Neural crest cell (in vitro differentiated cells): ENCODE measurements at regions not wholly inside any gene's neighbourhood (a gene's known extent, or its start where the extent isn't known, plus 50 kb on each side); places are given as distances from the start of the nearest gene placed in this dataset.

Experiments
- DNase-seq: peaks from one replicate; pipeline ENCODE4 v3.0.0; 2021; ENCODE audit warnings: low read depth, mixed read lengths, low spot score
- H3K27ac Mint-ChIP-seq: one replicate; pipeline ENCODE4 v1.8.0; 2021; ENCODE audit warnings: mild to moderate bottlenecking, mixed read lengths; ENCODE audit not compliant: unreplicated experiment
- H3K27me3 Mint-ChIP-seq: 2 replicates; pipeline ENCODE4 v1.8.0; 2021; ENCODE audit warnings: low read depth, mild to moderate bottlenecking, mixed read lengths
- H3K36me3 Mint-ChIP-seq: 2 replicates; pipeline ENCODE4 v1.8.0; 2021; ENCODE audit warnings: low read depth, mild to moderate bottlenecking, mixed read lengths
- H3K4me1 Mint-ChIP-seq: 2 replicates; pipeline ENCODE4 v1.8.0; 2021; ENCODE audit warnings: mixed read lengths
- H3K4me3 Mint-ChIP-seq: one replicate; pipeline ENCODE4 v1.8.0; 2021; ENCODE audit warnings: mild to moderate bottlenecking, mixed read lengths
- H3K9me3 Mint-ChIP-seq: 2 replicates; pipeline ENCODE4 v1.8.0; 2021; ENCODE audit warnings: mixed read lengths
- TF ChIP-seq, protein P1 (sequence below): fragments of 200-600 bp; sonication (generic); conservative IDR thresholded peaks from 2 replicates; pipeline ENCODE4 v1.5.0; 2021; ENCODE audit warnings: antibody characterized with exemption, mild to moderate bottlenecking

DNA sequence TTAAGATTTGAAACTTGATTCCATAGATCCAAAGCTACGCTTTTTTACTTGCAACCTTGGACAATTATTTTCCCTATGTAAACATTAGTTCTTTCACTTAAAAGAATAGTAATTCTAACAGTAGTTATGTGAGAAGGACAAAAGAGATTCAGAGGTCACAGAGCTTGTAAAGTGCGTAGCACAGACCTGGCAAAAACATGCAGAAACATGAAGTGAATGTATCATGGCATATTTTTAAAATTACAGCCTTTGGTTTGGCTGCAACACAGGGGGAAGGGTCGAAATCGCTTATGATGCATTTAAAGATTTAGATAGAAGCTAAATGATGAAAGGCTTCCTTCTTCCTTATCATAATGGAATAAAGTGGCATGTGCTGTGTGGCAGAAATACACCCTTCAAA, 1068.8 kb downstream of the ARAP2 start:
- H3K36me3 Mint-ChIP-seq = no peaks in the 10 kb centered on the region
- TF ChIP-seq, protein P1, sequence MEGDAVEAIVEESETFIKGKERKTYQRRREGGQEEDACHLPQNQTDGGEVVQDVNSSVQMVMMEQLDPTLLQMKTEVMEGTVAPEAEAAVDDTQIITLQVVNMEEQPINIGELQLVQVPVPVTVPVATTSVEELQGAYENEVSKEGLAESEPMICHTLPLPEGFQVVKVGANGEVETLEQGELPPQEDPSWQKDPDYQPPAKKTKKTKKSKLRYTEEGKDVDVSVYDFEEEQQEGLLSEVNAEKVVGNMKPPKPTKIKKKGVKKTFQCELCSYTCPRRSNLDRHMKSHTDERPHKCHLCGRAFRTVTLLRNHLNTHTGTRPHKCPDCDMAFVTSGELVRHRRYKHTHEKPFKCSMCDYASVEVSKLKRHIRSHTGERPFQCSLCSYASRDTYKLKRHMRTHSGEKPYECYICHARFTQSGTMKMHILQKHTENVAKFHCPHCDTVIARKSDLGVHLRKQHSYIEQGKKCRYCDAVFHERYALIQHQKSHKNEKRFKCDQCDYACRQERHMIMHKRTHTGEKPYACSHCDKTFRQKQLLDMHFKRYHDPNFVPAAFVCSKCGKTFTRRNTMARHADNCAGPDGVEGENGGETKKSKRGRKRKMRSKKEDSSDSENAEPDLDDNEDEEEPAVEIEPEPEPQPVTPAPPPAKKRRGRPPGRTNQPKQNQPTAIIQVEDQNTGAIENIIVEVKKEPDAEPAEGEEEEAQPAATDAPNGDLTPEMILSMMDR = no peak
- H3K4me3 Mint-ChIP-seq = no peak overlapping the region
- DNase-seq = no peak
- peaks cover 2% of the 10 kb centered on the region for H3K9me3 Mint-ChIP-seq
- no peaks in the 10 kb centered on the region for H3K4me1 Mint-ChIP-seq
- no peak overlapping the region for H3K27ac Mint-ChIP-seq
- no peaks in the 10 kb centered on the region for H3K27me3 Mint-ChIP-seq

DNA sequence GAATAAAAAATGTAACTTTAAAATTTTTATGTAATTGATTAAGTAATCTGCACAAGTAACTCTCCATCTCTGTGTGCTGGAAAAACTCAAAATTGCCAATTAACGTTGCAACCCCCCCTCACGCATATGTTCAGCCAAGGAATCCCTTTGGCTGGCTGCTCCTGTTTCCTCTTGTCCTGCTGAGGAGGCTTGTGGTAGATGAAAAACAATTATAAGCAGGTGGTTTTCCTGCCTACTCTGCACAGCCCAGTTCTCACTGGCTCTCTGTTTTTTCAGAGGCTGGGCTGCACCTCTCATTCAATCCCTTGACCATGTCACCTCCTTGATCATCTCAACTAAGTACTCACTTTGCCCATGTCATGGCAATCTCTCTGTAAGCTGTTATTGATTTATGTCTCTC, 1068.4 kb downstream of the ARAP2 start:
- Mint-ChIP-seq H3K4me3 (no peak overlapping the region), H3K36me3 (no peaks in the 10 kb centered on the region), H3K4me1 (no peaks in the 10 kb centered on the region), H3K27ac (no peak overlapping the region), H3K9me3 (peaks cover under 1% of the 10 kb centered on the region), H3K27me3 (no peaks in the 10 kb centered on the region)
- TF ChIP-seq, protein P1 = no peak
- no peak for DNase-seq

DNA sequence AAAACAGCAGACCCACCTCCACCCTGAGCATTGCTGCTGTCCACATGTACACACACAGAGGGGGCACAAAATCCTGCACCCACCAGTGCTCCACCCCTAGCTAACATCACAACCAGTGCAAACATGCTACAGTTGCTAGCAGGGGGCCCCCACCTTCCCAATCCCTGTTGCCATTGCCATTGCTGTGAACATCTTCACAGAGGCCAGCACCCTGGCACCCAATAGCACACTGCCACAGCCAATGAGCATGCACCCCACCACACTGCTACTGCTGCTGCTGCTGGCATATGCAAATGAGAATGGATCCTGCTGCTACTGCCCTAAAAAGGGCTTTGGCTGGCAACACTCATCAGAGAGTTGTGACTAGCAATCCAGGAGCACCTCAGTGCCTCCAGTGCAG, 1061.9 kb downstream of the ARAP2 start:
- no peak overlapping the region for H3K27ac Mint-ChIP-seq
- no peak for DNase-seq
- H3K27me3 Mint-ChIP-seq = no peaks in the 10 kb centered on the region
- H3K36me3 Mint-ChIP-seq = no peaks in the 10 kb centered on the region
- H3K4me1 Mint-ChIP-seq = no peaks in the 10 kb centered on the region
- TF ChIP-seq, protein P1 = no peak
- no peak overlapping the region for H3K4me3 Mint-ChIP-seq
- H3K9me3 Mint-ChIP-seq = peaks cover 2% of the 10 kb centered on the region

DNA sequence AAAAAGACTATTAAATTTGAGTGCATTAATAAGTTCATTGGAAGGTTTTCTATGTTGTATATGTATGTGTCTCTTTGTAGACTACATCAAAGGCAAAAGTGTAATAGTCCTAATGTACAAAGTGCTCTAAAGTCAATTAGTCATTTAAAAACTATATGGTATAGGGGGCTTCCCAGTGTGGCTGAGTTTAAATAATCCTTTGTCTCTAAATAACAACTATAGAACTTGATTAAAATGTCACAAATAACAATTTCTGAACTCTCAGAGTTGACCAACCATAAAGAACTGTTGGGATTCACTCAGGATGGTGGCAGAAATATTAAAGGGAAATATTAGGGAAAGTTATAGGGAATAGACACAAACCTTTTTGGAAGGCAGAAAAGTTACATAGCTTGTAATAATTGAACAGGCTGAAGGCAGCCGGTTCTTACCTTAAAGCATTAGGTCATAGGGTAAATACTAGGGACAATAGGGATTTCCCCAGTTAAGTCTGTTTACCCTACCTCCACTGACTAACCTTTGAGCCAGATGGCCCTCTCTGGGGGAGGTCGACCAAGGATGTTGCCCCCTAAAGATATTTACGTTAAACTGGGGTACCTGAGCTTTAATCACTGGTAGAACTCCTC, 1054.2 kb downstream of the ARAP2 start:
- no peaks in the 10 kb centered on the region for H3K36me3 Mint-ChIP-seq
- peaks cover 2% of the 10 kb centered on the region for H3K9me3 Mint-ChIP-seq
- no peak for DNase-seq
- H3K27ac Mint-ChIP-seq = no peak overlapping the region
- no peaks in the 10 kb centered on the region for H3K4me1 Mint-ChIP-seq
- no peaks in the 10 kb centered on the region for H3K27me3 Mint-ChIP-seq
- TF ChIP-seq, protein P1 = no peak
- no peak overlapping the region for H3K4me3 Mint-ChIP-seq

DNA sequence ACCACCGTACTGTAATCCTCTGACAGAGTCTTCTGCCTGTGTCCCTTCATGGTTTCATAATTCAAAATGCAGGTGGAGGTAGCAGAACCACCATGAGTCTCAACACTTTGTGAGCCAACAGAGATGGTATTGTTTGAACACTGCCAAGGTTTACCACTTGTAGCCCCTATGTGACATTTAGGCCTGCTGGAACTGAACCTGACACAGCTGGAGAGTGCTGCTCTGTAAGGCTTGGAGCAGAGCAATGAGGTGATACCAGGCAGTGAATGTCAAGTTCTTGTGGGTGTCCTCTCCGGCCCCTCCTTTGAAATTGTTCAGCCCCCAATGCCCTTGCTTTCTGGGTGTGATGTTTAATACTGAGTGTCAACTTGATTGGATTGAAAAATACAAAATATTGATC, 1042.9 kb downstream of the ARAP2 start:
- Mint-ChIP-seq H3K27ac (no peak overlapping the region), H3K36me3 (peaks cover 7% of the 10 kb centered on the region), H3K4me1 (no peaks in the 10 kb centered on the region), H3K27me3 (no peaks in the 10 kb centered on the region), H3K9me3 (peaks cover 15% of the 10 kb centered on the region), H3K4me3 (no peak overlapping the region)
- TF ChIP-seq, protein P1 = no peak
- DNase-seq = no peak

DNA sequence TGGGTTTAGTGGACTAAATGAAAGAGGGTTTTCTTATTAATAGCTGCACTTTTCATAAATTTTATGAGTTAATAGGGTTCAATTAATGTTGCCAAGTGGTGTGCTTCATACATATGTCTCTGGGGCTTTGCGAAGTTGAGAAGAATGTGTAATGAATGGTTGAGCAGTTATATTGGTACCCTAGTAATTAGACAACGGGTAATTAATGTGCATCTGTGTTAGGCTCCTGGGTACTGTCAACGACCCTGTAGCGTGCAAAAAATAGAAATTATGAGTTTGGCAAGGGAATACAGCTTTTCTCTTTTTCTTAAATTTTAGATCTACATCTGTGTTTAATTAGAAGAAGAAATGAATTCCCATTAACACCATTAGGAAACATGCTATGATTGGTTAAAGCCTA, 1027.7 kb downstream of the ARAP2 start:
- no peak for DNase-seq
- Mint-ChIP-seq H3K36me3 (no peaks in the 10 kb centered on the region), H3K9me3 (no peaks in the 10 kb centered on the region), H3K27ac (no peak overlapping the region), H3K27me3 (no peaks in the 10 kb centered on the region), H3K4me1 (no peaks in the 10 kb centered on the region), H3K4me3 (no peak overlapping the region)
- TF ChIP-seq, protein P1 = no peak
